IPS-18c (cell line): ENCODE measurements at regions not wholly inside any gene's neighbourhood (a gene's known extent, or its start where the extent isn't known, plus 50 kb on each side); places are given as distances from the start of the nearest gene placed in this dataset.

Experiments used
- H3K4me3 ChIP-seq: 2 replicates; pipeline ENCODE4 v1.7.0; 2013; ENCODE audit warnings: low read depth, mild to moderate bottlenecking, low read length, moderate library complexity; ENCODE audit not compliant: insufficient read depth
- H3K9me3 ChIP-seq: one replicate; pipeline ENCODE4 v1.6.1; 2013; ENCODE audit warnings: mild to moderate bottlenecking, low read length, moderate library complexity; ENCODE audit not compliant: control insufficient read depth, insufficient read depth

GRCh38 chr15:47477341-47477740 is 240.0 kb upstream of the SEMA6D start:
- no peak overlapping the region for H3K4me3 ChIP-seq
- peaks cover 2% of the 10 kb centered on the region for H3K9me3 ChIP-seq

DNA sequence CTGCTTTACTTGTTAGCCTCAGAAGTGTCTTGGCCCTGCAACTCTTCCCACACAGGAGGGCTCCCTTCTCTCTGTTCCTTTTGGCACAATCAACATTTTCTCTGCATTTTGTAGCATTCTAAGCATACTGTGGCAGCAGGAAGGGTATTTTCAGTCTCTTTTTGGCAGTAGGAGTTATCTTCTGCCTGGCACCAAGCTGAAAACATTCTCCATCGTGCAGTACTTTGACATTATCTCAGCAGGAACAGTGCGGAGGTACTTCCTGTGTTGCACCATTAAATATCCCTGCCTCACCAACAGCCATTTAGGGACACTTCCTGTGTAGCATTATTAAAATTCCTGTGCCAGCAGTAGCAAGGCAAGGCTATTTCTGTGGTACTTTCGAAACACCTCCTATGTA is 233.2 kb upstream of the SEMA6D start:
- Histone ChIP-seq H3K4me3 (no peak overlapping the region), H3K9me3 (no peaks in the 10 kb centered on the region)

GRCh38 chr15:47484997-47485396 is 232.3 kb upstream of the SEMA6D start:
- Histone ChIP-seq H3K9me3 (no peaks in the 10 kb centered on the region), H3K4me3 (no peak overlapping the region)

DNA sequence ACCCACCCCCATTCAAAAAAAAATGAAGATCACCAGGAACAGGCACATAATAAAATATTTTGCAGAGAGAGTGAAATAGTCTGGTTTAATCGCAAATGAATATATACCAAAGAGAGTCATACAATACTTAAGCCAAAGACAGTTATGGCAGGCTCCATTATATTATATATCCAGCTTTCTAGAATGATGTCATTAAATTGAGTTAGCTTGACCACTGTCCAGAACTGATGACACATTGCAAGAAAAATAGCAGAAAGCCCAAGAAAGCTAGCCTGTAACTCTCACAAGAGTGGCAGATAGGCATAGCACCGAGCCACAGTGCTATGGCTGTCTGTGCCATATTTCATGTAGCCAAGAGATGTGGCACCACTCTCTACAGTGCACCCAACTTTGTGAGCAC is 231.9 kb upstream of the SEMA6D start:
- Histone ChIP-seq H3K9me3 (no peaks in the 10 kb centered on the region), H3K4me3 (no peak overlapping the region)

DNA sequence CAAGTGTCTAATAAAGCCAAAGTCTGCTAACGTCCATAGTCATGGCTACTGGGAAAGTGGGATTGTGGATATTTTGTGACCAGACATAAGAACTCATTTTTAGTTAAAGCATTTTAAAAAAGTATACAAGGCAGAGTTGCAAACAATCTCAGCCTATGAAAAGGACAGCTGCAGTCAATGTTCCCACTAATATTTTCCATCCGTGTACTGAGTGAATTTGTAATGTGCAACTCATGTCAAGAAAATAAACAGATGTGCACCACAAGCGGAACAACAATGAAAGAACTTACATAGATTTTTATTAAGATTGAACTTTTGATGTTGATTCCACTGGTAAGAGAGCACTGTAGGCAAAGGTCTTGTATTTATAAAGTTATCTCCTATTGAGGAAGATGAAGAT is 231.3 kb upstream of the SEMA6D start:
- Histone ChIP-seq H3K4me3 (no peak overlapping the region), H3K9me3 (no peaks in the 10 kb centered on the region)

DNA sequence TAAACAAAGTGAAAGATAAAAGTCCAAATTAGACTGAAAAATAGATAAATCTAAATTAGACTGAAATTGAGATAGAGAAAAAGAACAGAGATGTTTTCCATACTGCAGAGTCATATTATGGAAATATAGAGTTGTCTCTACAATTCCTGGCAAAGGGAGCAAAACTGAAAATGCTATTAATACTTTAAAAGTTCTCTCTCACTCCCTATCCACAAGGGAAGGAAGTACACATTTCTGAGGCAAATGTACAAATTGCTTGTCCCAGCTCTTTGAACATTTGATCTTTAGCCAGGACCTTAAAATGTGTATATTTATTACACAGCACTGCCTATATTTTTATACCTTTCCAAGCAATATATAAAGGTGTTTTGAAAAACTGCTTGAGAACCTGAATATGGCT is 225.1 kb upstream of the SEMA6D start:
- Histone ChIP-seq H3K4me3 (no peak overlapping the region), H3K9me3 (no peaks in the 10 kb centered on the region)

GRCh38 chr15:47493357-47494247 is 223.7 kb upstream of the SEMA6D start:
- H3K9me3 ChIP-seq: no peaks in the 10 kb centered on the region

DNA sequence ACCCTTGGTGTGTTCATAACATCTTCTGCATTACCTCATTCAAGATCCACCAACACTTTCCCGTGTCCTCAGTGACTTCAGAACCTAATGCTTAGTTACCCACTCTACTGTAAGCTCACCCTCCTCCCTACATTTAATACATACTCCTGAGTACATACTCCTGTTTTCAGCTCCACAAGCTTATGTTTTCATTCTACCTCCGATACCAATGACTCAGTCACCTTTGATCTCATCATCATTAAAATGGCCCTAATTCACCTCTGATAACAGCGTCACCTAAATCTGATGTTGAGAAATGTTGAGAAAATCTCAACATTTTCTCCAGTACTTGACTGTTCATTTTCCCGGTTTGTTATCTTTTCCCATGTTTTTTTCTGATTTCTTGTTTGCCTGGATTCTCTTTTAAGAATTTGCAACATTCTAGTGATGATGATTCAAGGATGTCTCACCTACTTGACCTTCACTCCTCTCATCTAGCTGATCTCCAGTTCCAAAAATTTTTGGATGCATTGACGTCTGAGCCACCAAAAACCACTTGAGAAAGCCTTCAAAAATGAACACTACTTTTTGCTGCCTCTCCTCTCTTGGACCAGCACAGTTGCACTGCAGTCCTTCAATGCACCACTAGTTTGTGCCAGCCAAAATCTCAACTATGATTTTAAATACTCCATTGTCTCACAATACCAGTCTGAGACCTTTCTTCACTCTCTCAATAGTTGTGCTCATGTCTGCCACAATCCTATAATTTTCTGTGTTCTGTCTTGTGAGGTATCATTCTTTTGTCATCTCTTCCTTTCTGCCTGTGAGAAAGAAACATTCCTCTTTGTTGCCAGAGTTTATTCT is 220.7 kb upstream of the SEMA6D start:
- H3K4me3 ChIP-seq: no peak overlapping the region
- H3K9me3 ChIP-seq: no peaks in the 10 kb centered on the region

More at GRCh38 chr15:47493357-47494247, 223.7 kb upstream of the SEMA6D start:
- H3K4me3 ChIP-seq: no peak overlapping the region

GRCh38 chr15:47500842-47501241 is 216.5 kb upstream of the SEMA6D start:
- H3K9me3 ChIP-seq: no peaks in the 10 kb centered on the region

DNA sequence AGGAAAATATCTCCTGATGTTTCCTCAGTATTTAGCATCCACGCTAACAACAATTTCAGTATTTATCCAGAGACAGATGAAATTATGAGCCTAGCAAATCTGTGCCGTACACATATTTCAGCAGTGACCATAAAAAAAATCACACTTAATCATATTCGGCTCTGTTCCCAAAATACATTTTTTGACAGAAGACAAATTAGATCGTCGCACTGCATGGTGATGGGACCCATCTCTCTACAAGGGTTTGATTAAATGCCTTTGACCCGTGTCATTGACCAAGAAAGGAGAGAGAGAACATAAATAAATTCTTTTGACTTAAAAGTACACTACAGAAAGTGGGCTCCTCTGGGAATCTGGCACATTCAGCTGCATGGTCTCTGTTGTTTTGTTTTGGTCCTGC is 215.3 kb upstream of the SEMA6D start:
- Histone ChIP-seq H3K4me3 (no peak overlapping the region), H3K9me3 (no peaks in the 10 kb centered on the region)

More at GRCh38 chr15:47500842-47501241, 216.5 kb upstream of the SEMA6D start:
- H3K4me3 ChIP-seq: no peak overlapping the region

DNA sequence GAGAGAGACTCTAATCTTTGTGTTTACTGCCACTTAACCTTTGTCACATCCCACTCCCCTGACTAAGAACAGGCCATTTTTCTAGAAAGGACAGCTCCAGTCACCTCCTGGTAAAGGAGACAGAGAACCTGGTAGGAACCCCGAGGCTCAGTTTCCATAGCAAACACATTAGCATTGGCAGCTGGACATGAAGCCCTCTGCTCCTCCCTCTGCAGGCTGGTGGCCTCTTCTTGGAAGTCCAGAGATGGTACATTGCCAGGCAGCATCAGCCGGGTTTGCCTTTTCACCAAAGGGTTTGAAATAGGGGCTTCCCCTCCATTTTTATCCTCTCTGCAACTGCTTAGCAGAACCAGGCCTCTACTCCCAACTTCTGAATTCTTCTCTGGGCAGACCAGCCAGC is 213.4 kb upstream of the SEMA6D start:
- Histone ChIP-seq H3K9me3 (no peaks in the 10 kb centered on the region), H3K4me3 (no peak overlapping the region)

GRCh38 chr15:47504624-47505256 is 212.6 kb upstream of the SEMA6D start:
- no peaks in the 10 kb centered on the region for H3K9me3 ChIP-seq
- H3K4me3 ChIP-seq: no peak overlapping the region

DNA sequence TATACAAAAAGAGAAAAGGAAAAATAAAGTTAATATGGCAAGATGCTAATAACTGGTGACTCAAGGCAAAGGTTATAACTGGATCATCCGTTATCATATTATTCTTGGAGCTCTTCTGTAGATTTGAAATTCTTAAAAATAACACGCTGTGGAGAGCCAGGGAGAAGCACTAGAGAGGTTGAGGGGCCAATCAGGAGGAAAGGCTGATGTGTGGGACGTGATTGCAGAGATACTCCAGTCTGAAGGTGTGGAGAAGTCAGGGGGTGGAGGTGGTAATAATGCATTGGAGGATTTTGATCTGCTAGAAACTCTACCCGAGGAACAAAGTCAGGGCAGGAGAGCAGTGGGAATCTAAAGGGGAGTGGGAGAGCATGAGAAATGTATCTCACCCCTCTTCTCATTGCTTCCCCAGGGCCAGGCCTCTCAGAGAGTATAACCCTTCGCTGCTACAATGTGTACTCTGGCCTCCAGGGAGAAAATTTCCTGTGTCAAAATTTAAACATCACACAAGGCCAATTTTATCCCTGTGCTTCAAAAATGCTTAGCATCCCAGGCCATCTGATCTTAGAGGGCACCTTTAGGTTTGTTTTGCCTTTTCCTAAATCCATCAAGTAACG is 211.5 kb upstream of the SEMA6D start:
- Histone ChIP-seq H3K9me3 (no peaks in the 10 kb centered on the region), H3K4me3 (no peak overlapping the region)

DNA sequence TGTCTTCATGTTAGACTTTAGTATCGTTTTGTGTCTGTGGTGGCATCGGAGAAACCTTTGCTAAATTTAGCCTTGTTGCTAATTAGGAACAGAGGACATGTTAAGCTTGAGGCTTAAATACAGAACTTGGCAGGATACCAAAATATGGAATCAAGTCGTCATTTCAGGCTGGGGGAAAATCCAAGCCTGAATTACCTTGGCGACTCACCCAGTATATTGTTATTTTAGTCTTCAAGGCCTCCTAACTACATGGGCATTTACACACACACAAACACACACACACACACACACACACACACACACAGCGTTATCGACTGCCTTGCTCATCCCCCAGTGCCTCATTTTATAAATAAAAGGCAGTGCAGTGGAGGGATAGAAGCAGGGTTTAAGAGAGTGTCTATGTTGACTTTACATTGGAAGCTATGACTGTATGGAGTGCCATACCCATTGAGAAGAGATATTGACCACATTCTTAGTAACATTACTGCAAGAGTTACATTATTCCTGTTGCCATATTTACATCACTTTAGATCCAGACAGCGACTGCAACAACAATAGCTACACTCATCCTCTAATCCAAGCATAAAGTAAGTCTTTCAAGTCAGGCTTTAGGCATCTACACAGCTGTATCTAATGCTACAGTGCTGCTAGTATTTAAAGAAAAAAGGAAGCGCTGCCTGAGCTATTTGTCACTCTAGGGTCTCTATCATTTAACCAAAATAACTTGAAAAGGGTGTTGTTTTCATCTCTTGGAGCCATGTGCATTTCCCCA is 210.8 kb upstream of the SEMA6D start:
- no peaks in the 10 kb centered on the region for H3K9me3 ChIP-seq
- H3K4me3 ChIP-seq: no peak overlapping the region

- Histone ChIP-seq H3K9me3 (no peaks in the 10 kb centered on the region), H3K4me3 (no peak overlapping the region)
These were observed 209.9 kb upstream of the SEMA6D start for GRCh38 chr15:47507221-47507985.

GRCh38 chr15:47511261-47511660 is 206.0 kb upstream of the SEMA6D start:
- H3K4me3 ChIP-seq: no peak overlapping the region
- no peaks in the 10 kb centered on the region for H3K9me3 ChIP-seq
